HFFc6 (cell line): ENCODE measurements at regions not wholly inside any gene's neighbourhood (a gene's known extent, or its start where the extent isn't known, plus 50 kb on each side); places are given as distances from the start of the nearest gene placed in this dataset.

Experiments
- DNase-seq: peaks from one replicate; pipeline ENCODE4 v3.0.0-alpha.2; 2018
- H3K27ac Mint-ChIP-seq: 2 replicates; pipeline ENCODE4 v1.8.0; 2020; ENCODE audit warnings: mild to moderate bottlenecking, mixed read lengths
- H3K27me3 Mint-ChIP-seq: 2 replicates; pipeline ENCODE4 v1.8.0; 2021; ENCODE audit warnings: mild to moderate bottlenecking, moderate library complexity, mixed read lengths; ENCODE audit not compliant: insufficient read depth
- H3K36me3 Mint-ChIP-seq: 2 replicates; pipeline ENCODE4 v1.8.0; 2021; ENCODE audit warnings: low read depth, mixed read lengths
- H3K4me1 Mint-ChIP-seq: 2 replicates; pipeline ENCODE4 v1.8.0; 2020; ENCODE audit warnings: low read depth, mixed read lengths
- H3K4me3 Mint-ChIP-seq: 2 replicates; pipeline ENCODE4 v1.8.0; 2020; ENCODE audit warnings: mild to moderate bottlenecking, moderate library complexity, mixed read lengths
- H3K9me3 Mint-ChIP-seq: 2 replicates; pipeline ENCODE4 v1.8.0; 2020; ENCODE audit warnings: mild to moderate bottlenecking, mixed read lengths
- CTCF ChIP-seq: fragments of 200-600 bp; sonication (generic); IDR thresholded peaks from 2 replicates; pipeline ENCODE4 v1.5.0; 2021; ENCODE audit warnings: antibody characterized with exemption, mild to moderate bottlenecking

DNA sequence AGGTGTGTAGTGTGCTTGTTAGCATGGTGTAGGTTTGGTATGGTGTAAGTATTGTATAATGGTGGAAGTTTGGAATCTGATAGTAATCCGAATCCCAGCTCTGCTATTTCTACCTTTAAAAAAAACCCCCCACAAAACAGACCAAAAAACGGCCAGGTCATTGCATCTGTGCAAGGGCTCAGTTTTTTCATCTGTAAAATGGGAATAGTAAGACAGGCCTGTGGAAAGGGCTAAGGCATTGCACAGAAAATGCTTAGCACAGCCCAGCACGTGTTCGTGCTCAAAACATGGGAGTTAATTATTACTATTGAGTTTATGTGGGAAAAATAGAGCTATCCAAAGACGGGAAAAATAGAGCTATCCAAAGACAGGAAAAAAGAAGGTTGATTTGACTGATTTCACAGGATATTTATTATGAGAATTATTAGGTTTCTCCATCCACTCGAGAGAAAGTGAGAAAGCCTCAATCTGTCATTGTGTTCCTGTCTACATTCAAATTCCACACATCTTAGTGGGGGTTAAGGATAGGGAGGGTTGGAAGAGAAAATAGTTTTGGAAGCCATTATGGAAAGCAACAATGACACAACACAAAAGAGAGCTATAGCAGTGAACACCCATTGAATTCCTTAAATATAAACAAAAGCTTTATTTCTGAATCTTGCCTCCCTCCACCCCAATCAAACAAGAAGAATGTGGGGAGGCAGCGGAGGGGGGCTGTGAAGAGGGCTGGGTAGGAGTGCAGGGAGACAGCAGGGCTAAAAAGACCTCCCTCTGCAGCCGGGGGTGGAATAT is 126.8 kb upstream of the MAX start:
- H3K9me3 Mint-ChIP-seq = no peaks in the 10 kb centered on the region
- H3K4me3 Mint-ChIP-seq = peak overlapping the region; percentile 87
- no peaks in the 10 kb centered on the region for H3K27me3 Mint-ChIP-seq
- no peak for TF ChIP-seq CTCF
- DNase-seq = no peak
- peaks cover 61% of the 10 kb centered on the region for H3K4me1 Mint-ChIP-seq
- H3K27ac Mint-ChIP-seq = peak overlapping the region; percentile 97
- H3K36me3 Mint-ChIP-seq = no peaks in the 10 kb centered on the region; the same call in 1 of the 2 replicates

DNA sequence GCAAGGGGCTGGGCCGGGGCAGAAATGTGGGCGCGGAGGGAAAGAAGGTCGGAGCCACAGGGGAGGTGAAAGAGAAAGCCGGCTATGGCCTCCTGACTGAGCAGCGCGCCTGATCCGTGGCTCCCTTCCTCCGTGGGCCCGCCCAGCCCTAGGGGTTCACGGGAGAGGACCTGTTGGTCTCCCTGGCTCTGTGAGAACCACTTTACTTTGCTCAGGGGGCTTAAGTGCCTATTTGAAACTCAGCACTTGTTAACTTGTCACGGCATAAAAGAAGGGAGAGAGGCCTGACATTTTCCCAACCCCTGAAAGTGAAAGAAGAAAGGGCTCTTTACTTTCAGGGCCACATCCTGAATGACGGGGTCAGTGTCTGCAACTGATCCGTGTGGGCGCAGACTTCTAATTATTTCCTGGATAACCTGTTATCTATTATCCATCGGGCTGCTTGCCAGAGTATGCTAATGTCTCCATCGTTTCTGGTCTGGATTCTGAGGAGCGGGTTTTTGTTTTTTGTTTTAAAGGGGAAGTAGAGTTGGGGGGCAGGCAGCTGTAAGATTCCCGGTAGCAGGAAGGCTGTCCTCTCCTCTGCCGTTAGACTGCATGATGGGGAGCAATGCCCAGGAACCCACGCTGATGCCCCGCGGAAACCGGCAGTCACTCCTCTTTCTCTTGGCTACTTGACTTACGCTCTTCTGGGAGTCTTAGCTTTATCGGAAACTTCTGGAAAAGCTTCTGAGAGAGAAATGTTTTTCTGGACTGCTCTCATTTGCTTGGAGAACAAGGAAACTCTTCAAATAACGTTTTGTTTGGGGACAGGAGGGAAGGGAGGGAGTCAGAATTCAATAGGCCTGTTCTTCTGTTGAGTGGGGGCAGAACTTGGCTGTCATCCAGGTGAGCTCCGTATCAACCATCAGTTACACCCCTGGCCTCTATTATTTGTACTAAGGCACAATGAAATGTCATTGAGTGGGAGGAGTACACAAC is 127.7 kb upstream of the MAX start:
- peak overlapping the region; percentile 87 for H3K4me3 Mint-ChIP-seq
- peak; percentile 17 for DNase-seq
- no peaks in the 10 kb centered on the region; the same call in 1 of the 2 replicates for H3K36me3 Mint-ChIP-seq
- peaks cover 55% of the 10 kb centered on the region for H3K4me1 Mint-ChIP-seq
- no peaks in the 10 kb centered on the region for H3K9me3 Mint-ChIP-seq
- H3K27me3 Mint-ChIP-seq = no peaks in the 10 kb centered on the region
- H3K27ac Mint-ChIP-seq = peak overlapping the region; percentile 97
- TF ChIP-seq CTCF = no peak

DNA sequence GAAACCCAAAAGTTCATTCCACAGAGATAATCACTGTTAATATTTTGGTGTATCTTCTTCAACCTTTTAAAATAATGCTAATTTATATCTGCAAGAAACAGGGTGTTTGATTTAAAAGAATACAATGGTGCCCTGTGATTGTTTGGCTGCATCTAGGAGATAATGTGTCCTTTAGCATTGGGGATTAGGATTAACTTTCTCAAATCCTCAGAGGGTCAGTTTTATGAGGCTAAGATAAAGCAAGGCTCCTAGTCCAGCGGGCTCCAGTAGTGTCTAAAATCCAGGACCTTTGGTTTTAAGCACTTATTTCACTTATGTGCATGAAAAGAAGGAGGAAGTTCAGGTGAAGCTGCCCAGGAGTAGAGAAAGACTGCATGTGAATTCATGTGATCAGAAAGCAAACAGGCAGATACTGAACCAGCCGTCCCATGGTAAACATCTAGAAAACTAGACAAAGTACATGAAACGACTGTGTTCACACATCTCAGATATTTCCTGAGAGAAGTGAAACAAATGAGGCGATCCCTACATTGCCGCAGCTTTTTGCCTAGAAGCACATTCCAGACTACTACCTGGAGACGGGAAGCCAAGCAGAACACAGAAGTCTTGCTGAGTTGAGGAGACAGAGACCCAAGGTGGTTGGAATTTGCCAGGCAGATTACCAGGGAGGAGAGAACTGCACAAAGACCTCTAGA is 129.1 kb upstream of the MAX start:
- Mint-ChIP-seq H3K9me3 (no peaks in the 10 kb centered on the region), H3K27me3 (no peaks in the 10 kb centered on the region), H3K4me1 (peaks cover 47% of the 10 kb centered on the region), H3K4me3 (no peak overlapping the region), H3K36me3 (no peaks in the 10 kb centered on the region; the same call in 1 of the 2 replicates), H3K27ac (no peak overlapping the region; the same call in 1 of the 2 replicates)
- TF ChIP-seq CTCF = no peak
- no peak for DNase-seq

GRCh38 chr14:65234752-65235361 is 132.5 kb upstream of the MAX start:
- H3K4me3 Mint-ChIP-seq = no peak overlapping the region
- no peaks in the 10 kb centered on the region for H3K9me3 Mint-ChIP-seq
- TF ChIP-seq CTCF = no peak
- H3K27me3 Mint-ChIP-seq = peaks cover 2% of the 10 kb centered on the region
- DNase-seq = no peak
- peaks cover 48% of the 10 kb centered on the region for H3K4me1 Mint-ChIP-seq
- no peaks in the 10 kb centered on the region for H3K36me3 Mint-ChIP-seq
- no peak overlapping the region for H3K27ac Mint-ChIP-seq
